GM23248 (cell line): ENCODE measurements at regions not wholly inside any gene's neighbourhood (a gene's known extent, or its start where the extent isn't known, plus 50 kb on each side); places are given as distances from the start of the nearest gene placed in this dataset.

Experiments used
- EZH2 ChIP-seq: fragments of 200-600 bp; sonication (generic); IDR thresholded peaks from 2 replicates; pipeline ENCODE4 v1.6.1; 2018; ENCODE audit warnings: antibody characterized with exemption, mild to moderate bottlenecking; ENCODE audit not compliant: insufficient read depth, poor library complexity, severe bottlenecking
- EZH2phosphoT487 ChIP-seq: fragments of 200-600 bp; sonication (generic); IDR thresholded peaks from 2 replicates; pipeline ENCODE4 v1.6.1; 2018; ENCODE audit warnings: antibody characterized with exemption, moderate library complexity, mild to moderate bottlenecking, low read depth; ENCODE audit not compliant: insufficient read depth

- TF ChIP-seq EZH2phosphoT487 (no peak), EZH2 (no peak)
These were observed 177.1 kb upstream of the RFC3 start for GRCh38 chr13:33640832-33641231.
